Chondrocyte (in vitro differentiated cells): ENCODE measurements at regions not wholly inside any gene's neighbourhood (a gene's known extent, or its start where the extent isn't known, plus 50 kb on each side); places are given as distances from the start of the nearest gene placed in this dataset.
"Not testable (repeated sequence)": the region's sequence is repeated elsewhere in the genome, so short reads cannot be mapped to it uniquely, and the experiment has no call there.

Experiments
- DNase-seq: peaks from one replicate; pipeline ENCODE4 v3.0.0; 2021; ENCODE audit warnings: mixed read lengths, low spot score
- H3K27ac Mint-ChIP-seq: one replicate; pipeline ENCODE4 v1.8.0; 2021; ENCODE audit warnings: mild to moderate bottlenecking, moderate library complexity, mixed read lengths; ENCODE audit not compliant: unreplicated experiment
- H3K27me3 Mint-ChIP-seq: 2 replicates; pipeline ENCODE4 v1.8.0; 2021; ENCODE audit warnings: low read depth, mixed read lengths
- H3K36me3 Mint-ChIP-seq: 2 replicates; pipeline ENCODE4 v1.8.0; 2021; ENCODE audit warnings: low read depth, mixed read lengths
- H3K4me1 Mint-ChIP-seq: 2 replicates; pipeline ENCODE4 v1.8.0; 2021; ENCODE audit warnings: low read depth, mild to moderate bottlenecking, mixed read lengths
- H3K4me3 Mint-ChIP-seq: one replicate; pipeline ENCODE4 v1.8.0; 2021; ENCODE audit warnings: mild to moderate bottlenecking, moderate library complexity, mixed read lengths; ENCODE audit not compliant: unreplicated experiment
- H3K9me3 Mint-ChIP-seq: 2 replicates; pipeline ENCODE4 v1.8.0; 2021; ENCODE audit warnings: low read depth, mixed read lengths
- CTCF ChIP-seq: fragments of 200-600 bp; sonication (generic); IDR thresholded peaks from 2 replicates; pipeline ENCODE4 v1.5.0; 2021; ENCODE audit warnings: antibody characterized with exemption, mild to moderate bottlenecking, moderate library complexity

GRCh38 chr13:90477216-90477615 is 870.3 kb upstream of the MIR17HG start:
- DNase-seq: no peak
- no peak overlapping the region for H3K4me3 Mint-ChIP-seq
- H3K36me3 Mint-ChIP-seq: no peaks in the 10 kb centered on the region
- no peak for TF ChIP-seq CTCF
- H3K27me3 Mint-ChIP-seq: no peaks in the 10 kb centered on the region
- H3K4me1 Mint-ChIP-seq: peaks cover 26% of the 10 kb centered on the region
- H3K9me3 Mint-ChIP-seq: peaks cover 2% of the 10 kb centered on the region
- no peak overlapping the region for H3K27ac Mint-ChIP-seq

- Mint-ChIP-seq H3K4me3 (no peak overlapping the region), H3K27ac (no peak overlapping the region), H3K36me3 (no peaks in the 10 kb centered on the region), H3K4me1 (peaks cover 19% of the 10 kb centered on the region), H3K9me3 (peaks cover 7% of the 10 kb centered on the region), H3K27me3 (no peaks in the 10 kb centered on the region)
- no peak for TF ChIP-seq CTCF
- DNase-seq: no peak
Measured at GRCh38 chr13:90483906-90484305, 863.6 kb upstream of the MIR17HG start.

DNA sequence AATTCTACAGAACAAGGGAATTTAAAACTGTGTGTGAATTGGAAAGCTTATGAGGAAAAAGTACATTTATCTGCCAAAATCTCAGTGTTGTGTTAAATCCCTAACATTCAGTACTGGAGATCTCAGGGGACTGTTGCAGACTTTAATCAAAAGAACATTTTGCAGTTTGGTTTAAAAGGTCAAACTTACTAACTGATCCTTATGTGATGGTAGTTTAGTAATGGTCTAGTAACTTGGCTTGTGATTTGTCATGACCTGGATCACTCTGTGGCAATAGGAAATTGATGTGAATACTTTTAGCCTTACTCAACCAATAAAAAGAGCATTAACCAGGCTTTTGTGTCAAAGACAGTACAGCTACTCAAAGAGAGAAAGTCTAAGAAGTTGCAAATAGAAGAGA is 862.1 kb upstream of the MIR17HG start:
- peaks cover 7% of the 10 kb centered on the region for H3K9me3 Mint-ChIP-seq
- H3K27ac Mint-ChIP-seq: peak overlapping the region; percentile 67
- no peak overlapping the region for H3K4me3 Mint-ChIP-seq
- no peaks in the 10 kb centered on the region for H3K27me3 Mint-ChIP-seq
- H3K36me3 Mint-ChIP-seq: no peaks in the 10 kb centered on the region
- TF ChIP-seq CTCF: no peak
- H3K4me1 Mint-ChIP-seq: peaks cover 16% of the 10 kb centered on the region
- no peak for DNase-seq

GRCh38 chr13:90492872-90493271 is 854.6 kb upstream of the MIR17HG start:
- no peaks in the 10 kb centered on the region for H3K27me3 Mint-ChIP-seq
- no peak for DNase-seq
- H3K27ac Mint-ChIP-seq: no peak overlapping the region
- H3K4me3 Mint-ChIP-seq: no peak overlapping the region
- H3K9me3 Mint-ChIP-seq: peaks cover 15% of the 10 kb centered on the region
- TF ChIP-seq CTCF: no peak
- peaks cover 5% of the 10 kb centered on the region for H3K36me3 Mint-ChIP-seq
- H3K4me1 Mint-ChIP-seq: no peaks in the 10 kb centered on the region

- Mint-ChIP-seq H3K4me1 (no peaks in the 10 kb centered on the region), H3K27me3 (no peaks in the 10 kb centered on the region), H3K4me3 (no peak overlapping the region), H3K27ac (no peak overlapping the region), H3K36me3 (peaks cover 5% of the 10 kb centered on the region), H3K9me3 (peaks cover 15% of the 10 kb centered on the region)
- TF ChIP-seq CTCF: no peak
- no peak for DNase-seq
Measured at GRCh38 chr13:90493667-90494066, 853.8 kb upstream of the MIR17HG start.

GRCh38 chr13:90494849-90495248 is 852.6 kb upstream of the MIR17HG start:
- not testable (repeated sequence) for H3K4me1 Mint-ChIP-seq, H3K36me3 Mint-ChIP-seq, H3K4me3 Mint-ChIP-seq, H3K27ac Mint-ChIP-seq, H3K27me3 Mint-ChIP-seq
- H3K9me3 Mint-ChIP-seq: peaks cover 15% of the 10 kb centered on the region
- DNase-seq: peak; percentile 87
